GM12872 (cell line): ENCODE measurements at regions not wholly inside any gene's neighbourhood (a gene's known extent, or its start where the extent isn't known, plus 50 kb on each side); places are given as distances from the start of the nearest gene placed in this dataset.

Source experiments
- TF ChIP-seq, protein P1 (sequence below): IDR thresholded peaks from 3 replicates; pipeline ENCODE4 v1.5.1; 2011; ENCODE audit warnings: low read depth, mild to moderate bottlenecking, low read length, moderate library complexity; ENCODE audit not compliant: insufficient read depth

DNA sequence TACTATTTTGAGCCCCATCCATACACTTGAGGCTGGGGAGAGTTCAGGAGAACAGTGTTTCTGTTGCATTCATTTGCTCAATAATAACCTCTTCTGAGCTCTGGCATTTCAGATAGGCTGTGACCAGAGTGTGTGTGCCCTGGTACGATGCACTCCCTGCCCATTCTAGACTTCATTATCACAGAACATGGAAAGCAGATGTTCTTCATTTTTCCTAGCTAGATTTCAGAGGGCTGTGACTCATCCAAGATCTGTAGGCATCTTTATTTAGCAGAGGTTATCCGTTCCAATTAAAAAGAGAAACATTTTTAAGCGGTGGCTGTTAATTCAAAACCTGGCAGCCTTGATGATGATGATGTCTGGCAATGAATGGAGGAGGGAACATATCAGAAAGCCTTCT, 228.8 kb upstream of the EEF2KMT start:
- TF ChIP-seq, protein P1, sequence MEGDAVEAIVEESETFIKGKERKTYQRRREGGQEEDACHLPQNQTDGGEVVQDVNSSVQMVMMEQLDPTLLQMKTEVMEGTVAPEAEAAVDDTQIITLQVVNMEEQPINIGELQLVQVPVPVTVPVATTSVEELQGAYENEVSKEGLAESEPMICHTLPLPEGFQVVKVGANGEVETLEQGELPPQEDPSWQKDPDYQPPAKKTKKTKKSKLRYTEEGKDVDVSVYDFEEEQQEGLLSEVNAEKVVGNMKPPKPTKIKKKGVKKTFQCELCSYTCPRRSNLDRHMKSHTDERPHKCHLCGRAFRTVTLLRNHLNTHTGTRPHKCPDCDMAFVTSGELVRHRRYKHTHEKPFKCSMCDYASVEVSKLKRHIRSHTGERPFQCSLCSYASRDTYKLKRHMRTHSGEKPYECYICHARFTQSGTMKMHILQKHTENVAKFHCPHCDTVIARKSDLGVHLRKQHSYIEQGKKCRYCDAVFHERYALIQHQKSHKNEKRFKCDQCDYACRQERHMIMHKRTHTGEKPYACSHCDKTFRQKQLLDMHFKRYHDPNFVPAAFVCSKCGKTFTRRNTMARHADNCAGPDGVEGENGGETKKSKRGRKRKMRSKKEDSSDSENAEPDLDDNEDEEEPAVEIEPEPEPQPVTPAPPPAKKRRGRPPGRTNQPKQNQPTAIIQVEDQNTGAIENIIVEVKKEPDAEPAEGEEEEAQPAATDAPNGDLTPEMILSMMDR = no peak

DNA sequence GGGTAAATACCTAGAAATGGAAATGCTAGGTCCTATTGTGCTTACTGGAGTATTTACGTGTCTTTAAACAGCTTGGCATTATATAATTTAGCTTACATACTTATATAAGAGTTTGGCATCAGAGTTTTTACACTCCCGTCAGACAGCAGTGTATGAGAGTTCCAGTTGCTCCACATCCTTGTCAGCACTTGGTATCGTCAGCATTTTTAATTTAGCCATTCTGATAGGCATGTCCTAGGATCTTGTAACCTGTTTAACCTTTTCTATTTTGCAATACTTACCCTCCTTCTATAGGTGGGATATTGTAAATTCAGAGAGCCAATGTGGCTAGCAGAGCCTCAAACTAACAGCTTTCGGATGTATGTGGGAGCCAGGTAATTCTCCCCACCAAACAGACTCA, 228.3 kb upstream of the EEF2KMT start:
- TF ChIP-seq, protein P1 = no peak

DNA sequence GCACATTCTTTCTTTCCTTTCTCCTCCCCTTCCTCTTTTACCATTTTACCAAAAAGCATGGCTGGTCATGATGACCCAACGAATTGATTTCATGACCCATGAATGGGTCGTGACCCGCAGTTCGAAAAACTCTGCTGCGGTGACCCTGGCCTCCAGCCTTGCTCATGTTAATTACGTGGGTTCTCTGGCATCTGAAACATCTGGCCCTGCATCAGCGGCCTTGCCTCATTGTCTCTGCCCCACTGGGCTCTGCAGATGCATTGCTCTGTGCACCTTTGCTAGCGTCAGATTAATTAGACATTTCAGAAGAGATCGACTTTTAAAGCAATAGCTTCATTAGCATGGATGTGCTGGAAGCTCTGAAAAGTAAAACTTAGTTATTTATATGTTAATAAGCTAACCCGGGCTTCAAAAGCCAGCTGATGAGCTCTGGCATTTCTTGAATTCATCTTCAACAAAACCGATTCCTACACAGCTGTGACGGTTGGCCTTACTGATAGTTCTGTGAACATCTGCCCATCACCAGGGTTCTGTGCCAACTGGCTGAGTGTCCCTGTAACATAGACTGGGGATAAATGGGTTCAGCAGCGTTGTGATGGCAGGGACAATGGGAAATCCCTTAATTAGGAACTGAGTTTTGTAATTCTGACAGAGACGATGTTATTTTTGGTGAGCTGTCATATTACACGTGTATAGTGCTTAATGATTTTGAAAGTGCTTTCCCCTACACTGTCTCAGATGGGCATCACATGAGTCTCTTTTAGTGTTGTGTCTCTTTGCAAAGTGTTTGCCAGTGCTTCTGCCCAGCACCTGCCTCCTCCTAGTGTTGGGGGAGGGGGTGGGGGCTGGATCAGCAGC, 225.9 kb upstream of the EEF2KMT start:
- TF ChIP-seq, protein P1 = no peak

DNA sequence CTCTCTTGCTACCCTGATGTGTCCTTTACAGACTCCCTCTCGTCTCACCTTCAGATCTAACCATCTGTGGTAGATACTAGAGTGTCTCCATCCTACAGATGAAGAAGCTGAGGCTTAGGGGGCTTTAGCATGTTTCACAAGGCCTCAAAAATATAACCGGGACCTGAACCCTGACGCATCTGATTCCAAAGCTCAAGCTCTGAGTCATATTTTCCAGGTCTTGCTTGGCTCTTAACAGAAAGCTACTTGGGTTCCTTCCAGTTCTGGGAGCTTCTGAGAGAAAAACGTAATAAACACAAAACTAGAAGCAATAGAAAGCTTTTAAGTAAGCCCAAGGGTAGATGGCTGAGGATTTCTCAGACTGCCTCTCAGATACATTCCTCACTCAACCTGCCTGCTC, 224.3 kb upstream of the EEF2KMT start:
- TF ChIP-seq, protein P1 = no peak

DNA sequence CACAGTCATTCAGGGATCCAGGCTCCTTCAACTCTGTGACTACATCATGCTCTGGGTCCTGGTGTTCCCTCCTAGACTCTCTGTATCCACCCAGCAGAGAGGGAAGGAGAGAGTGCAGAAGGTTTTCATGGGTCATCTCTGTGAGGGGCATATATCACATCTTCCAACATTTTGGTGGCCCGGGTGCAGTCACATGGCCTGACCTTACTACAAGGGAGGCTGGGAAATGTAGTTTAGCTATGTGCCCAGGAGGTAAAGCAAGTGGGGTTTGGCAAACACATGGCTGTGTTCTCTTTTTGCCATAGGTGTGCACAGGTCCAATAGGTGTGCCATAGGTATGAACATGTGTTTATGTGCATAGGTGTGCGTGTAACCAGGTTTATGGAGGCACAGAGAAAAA, 222.2 kb upstream of the EEF2KMT start:
- TF ChIP-seq, protein P1 = no peak

DNA sequence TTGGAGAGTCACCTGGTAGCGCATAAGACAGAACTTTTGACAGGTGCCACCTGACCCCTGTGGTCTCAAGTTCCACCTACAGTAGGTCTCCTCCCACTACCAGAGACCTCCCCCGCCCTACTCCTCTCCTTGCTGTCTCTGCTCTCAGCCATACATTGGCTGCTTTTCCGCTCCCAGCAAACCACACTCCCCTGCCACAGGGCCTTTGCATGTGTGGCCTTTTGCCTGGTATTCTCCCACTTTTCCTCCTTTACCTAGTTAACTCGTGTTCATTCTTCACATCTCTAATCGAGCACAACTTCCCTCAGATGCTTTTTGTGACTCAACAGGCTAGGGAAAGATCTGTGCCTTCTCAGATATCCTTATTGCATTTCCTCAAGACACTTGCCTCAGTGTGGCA, 218.3 kb upstream of the EEF2KMT start:
- TF ChIP-seq, protein P1 = no peak

DNA sequence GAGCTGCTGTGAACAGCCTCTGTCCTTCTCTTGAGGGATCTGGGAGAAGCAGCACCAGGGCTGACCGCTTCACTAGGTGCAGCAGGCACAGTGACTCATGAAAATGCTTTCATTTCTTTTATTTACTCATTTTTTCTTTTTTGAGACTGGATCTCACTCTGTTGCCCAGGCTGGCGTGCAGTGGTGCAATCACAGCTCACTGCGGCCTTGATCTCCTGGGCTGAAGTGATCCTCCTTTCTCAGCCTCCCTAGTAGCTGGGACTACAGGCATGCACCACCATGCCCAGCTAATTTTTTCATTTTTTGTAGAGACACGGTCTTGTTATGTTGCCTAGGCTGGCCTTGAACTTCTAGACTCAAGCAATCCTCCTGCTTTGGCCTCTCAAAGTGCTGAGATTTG, 216.8 kb upstream of the EEF2KMT start:
- TF ChIP-seq, protein P1 = no peak
